ENCODE measurements at regions not wholly inside any gene's neighbourhood (a gene's known extent, or its start where the extent isn't known, plus 50 kb on each side); places are given as distances from the start of the nearest gene placed in this dataset.

- TF ChIP-seq GATA2 (IDR thresholded peaks at IDR 0.05; ENCODE audit: low read depth, low read length) (no peak; the same call in 1 of the 2 replicates), GATA3 (IDR thresholded peaks at IDR 0.05; ENCODE audit: low read depth, low read length) (peak; percentile 78)
These were observed 975.4 kb downstream of the NR2F1-AS1 start for GRCh38 chr5:92605591-92605990.
